Smooth muscle cell (in vitro differentiated cells): ENCODE measurements at regions not wholly inside any gene's neighbourhood (a gene's known extent, or its start where the extent isn't known, plus 50 kb on each side); places are given as distances from the start of the nearest gene placed in this dataset.

Experiments
- DNase-seq: peaks from one replicate; lab custom pipeline; 2025; ENCODE audit not compliant: unreplicated experiment; lab: John Stamatoyannopoulos, UW
- H2AFZ ChIP-seq: fragments of 200-600 bp; sonication (generic); 2 replicates; pipeline ENCODE4 v1.6.0; 2016; ENCODE audit warnings: antibody characterized with exemption, low read depth, mild to moderate bottlenecking
- H3F3A ChIP-seq: fragments of 200-600 bp; sonication (generic); 2 replicates; pipeline ENCODE4 v1.6.0; 2017; ENCODE audit warnings: antibody characterized with exemption, low read depth
- H3K27ac ChIP-seq: fragments of 200-600 bp; sonication (generic); 2 replicates; pipeline ENCODE4 v1.5.1; 2016; ENCODE audit warnings: low read depth, mild to moderate bottlenecking
- H3K27me3 ChIP-seq: fragments of 200-600 bp; sonication (generic); 2 replicates; pipeline ENCODE4 v1.6.1; 2016; ENCODE audit warnings: low read depth, mild to moderate bottlenecking
- H3K36me3 ChIP-seq: fragments of 200-600 bp; sonication (generic); 2 replicates; pipeline ENCODE4 v1.5.1; 2016; ENCODE audit warnings: low read depth
- H3K4me1 ChIP-seq: fragments of 200-600 bp; sonication (generic); 2 replicates; pipeline ENCODE4 v1.5.1; 2016; ENCODE audit warnings: low read depth
- H3K4me2 ChIP-seq: fragments of 200-600 bp; sonication (generic); 2 replicates; pipeline ENCODE4 v1.6.0; 2016; ENCODE audit warnings: mild to moderate bottlenecking
- H3K4me3 ChIP-seq: fragments of 200-600 bp; sonication (generic); 2 replicates; pipeline ENCODE4 v1.5.1; 2016; ENCODE audit warnings: mild to moderate bottlenecking
- H3K79me2 ChIP-seq: fragments of 200-600 bp; sonication (generic); 2 replicates; pipeline ENCODE4 v1.6.0; 2016; ENCODE audit warnings: low read depth, mild to moderate bottlenecking
- H3K9ac ChIP-seq: fragments of 200-600 bp; sonication (generic); 2 replicates; pipeline ENCODE4 v1.6.0; 2016; ENCODE audit warnings: low read depth
- H3K9me3 ChIP-seq: fragments of 200-600 bp; sonication (generic); replicated peaks from 2 replicates; pipeline ENCODE4 v1.5.1; 2016; ENCODE audit warnings: low read depth
- H4K20me1 ChIP-seq: fragments of 200-600 bp; sonication (generic); 2 replicates; pipeline ENCODE4 v1.6.0; 2016; ENCODE audit warnings: low read depth
- WGBS: methylation state at CpG from one replicate; pipeline ENCODE4 v1.1.7; 2016; ENCODE audit warnings: low lambda C conversion rate; 5-methylcytosine and 5-hydroxymethylcytosine counted together
- TF ChIP-seq, protein P1 (sequence below): fragments of 200-600 bp; sonication (generic); IDR thresholded peaks from 2 replicates; pipeline ENCODE4 v1.5.1; 2017; ENCODE audit warnings: borderline replicate concordance, mild to moderate bottlenecking, antibody characterized with exemption; ENCODE audit not compliant: insufficient read depth, poor library complexity, severe bottlenecking

DNA sequence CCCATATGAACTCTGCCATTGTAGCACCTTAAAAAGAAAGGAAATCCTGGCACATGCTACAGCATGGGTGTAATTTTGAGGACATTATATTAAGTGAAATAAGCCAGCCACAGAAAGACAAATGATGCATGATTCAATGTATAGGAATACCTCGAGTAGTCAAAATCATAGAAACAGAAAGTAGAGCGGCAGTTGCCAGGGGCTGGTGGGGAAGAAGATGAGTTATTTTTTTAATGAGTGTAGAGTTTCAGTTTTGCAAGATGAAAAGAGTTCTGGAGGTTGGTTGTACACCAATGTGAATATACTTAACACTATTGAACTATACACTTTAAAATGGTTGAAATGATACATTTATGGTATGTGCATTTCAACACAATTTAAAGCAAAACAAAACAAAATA, 133.0 kb downstream of the ZDHHC21 start:
- TF ChIP-seq, protein P1, sequence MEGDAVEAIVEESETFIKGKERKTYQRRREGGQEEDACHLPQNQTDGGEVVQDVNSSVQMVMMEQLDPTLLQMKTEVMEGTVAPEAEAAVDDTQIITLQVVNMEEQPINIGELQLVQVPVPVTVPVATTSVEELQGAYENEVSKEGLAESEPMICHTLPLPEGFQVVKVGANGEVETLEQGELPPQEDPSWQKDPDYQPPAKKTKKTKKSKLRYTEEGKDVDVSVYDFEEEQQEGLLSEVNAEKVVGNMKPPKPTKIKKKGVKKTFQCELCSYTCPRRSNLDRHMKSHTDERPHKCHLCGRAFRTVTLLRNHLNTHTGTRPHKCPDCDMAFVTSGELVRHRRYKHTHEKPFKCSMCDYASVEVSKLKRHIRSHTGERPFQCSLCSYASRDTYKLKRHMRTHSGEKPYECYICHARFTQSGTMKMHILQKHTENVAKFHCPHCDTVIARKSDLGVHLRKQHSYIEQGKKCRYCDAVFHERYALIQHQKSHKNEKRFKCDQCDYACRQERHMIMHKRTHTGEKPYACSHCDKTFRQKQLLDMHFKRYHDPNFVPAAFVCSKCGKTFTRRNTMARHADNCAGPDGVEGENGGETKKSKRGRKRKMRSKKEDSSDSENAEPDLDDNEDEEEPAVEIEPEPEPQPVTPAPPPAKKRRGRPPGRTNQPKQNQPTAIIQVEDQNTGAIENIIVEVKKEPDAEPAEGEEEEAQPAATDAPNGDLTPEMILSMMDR = no peak
- Histone ChIP-seq H3K4me3 (no peak overlapping the region), H3K79me2 (no peaks in the 10 kb centered on the region), H2AFZ (no peak overlapping the region), H3K4me1 (peaks cover 6% of the 10 kb centered on the region), H3K27ac (no peak overlapping the region), H3F3A (no peaks in the 10 kb centered on the region), H4K20me1 (no peaks in the 10 kb centered on the region), H3K36me3 (no peaks in the 10 kb centered on the region), H3K9ac (no peak overlapping the region), H3K4me2 (no peak overlapping the region), H3K27me3 (no peaks in the 10 kb centered on the region), H3K9me3 (no peaks in the 10 kb centered on the region)
- DNase-seq = no peak
- WGBS = 94% methylated on average over 2 of the region's 2 CpGs

DNA sequence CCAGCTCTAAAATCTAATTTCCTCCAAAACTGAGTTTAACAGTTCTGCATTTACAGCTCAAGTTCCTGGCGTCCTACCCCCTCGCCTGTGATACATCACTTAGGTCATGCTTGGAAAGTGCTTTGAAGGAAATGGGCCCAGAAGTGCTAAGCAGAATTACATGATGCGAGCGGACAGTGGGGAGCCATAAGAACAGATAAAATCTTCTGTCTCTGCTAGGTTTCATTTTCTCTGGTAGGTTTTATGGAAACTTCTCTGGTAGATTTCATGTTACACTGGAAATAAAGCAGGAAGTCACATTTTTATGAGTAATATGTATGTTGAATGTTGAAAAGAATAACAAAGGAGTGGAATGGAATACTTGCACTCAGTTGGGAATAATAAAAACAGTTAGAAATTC, 138.3 kb downstream of the ZDHHC21 start:
- no peak overlapping the region for H3K9ac ChIP-seq
- H3K4me1 ChIP-seq = no peaks in the 10 kb centered on the region
- no peaks in the 10 kb centered on the region for H4K20me1 ChIP-seq
- no peak overlapping the region for H3K27ac ChIP-seq
- H3K9me3 ChIP-seq = no peaks in the 10 kb centered on the region
- H3K36me3 ChIP-seq = no peaks in the 10 kb centered on the region
- WGBS = 63% methylated on average over 4 of the region's 4 CpGs
- H3K27me3 ChIP-seq = no peaks in the 10 kb centered on the region
- H3K4me2 ChIP-seq = no peak overlapping the region
- DNase-seq = no peak
- no peak overlapping the region for H2AFZ ChIP-seq
- TF ChIP-seq, protein P1 = no peak
- no peaks in the 10 kb centered on the region for H3K79me2 ChIP-seq
- H3F3A ChIP-seq = no peaks in the 10 kb centered on the region
- H3K4me3 ChIP-seq = no peak overlapping the region

DNA sequence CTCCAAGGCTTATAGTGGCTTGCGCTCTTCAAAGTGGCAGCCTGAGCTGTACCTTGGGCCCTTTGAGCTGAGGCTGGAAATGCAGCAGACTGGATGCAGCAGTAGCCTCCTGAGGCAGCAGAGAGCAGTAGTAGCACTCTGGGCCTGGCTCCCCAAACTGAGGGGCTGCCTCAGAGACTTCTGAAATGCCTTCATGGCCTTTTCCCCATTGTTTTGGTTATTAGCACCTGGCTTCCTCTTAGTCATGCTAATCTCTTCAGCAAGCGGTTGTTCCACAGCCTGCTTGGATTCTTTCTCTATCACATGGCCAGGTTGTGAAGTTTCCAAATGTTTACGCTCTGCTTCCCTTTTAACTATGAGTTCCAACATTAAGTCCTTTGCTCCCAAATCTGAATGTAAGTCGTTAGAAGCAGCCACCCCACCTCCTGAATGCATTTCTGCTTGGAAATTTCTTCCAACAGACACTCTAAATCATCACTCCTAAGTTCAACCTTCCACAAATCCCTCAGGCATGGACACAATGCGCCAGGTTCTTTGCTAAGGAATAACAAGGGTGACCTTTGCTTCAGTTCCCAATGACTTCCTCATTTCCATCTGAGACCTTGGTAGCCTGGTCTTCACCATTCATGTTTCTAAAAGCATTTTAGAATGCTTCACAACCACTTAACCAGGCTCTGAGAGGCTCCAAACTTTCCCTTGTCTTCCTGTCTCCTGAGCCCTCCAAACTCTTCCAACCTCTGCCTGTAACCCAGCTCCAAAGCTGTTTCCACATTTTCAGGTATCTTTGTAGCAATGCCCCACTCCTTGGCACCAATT, 145.8 kb downstream of the ZDHHC21 start:
- Histone ChIP-seq H3K9ac (no peak overlapping the region), H3K4me1 (peaks cover 7% of the 10 kb centered on the region), H3F3A (no peaks in the 10 kb centered on the region), H3K27me3 (no peaks in the 10 kb centered on the region), H4K20me1 (no peaks in the 10 kb centered on the region), H3K4me2 (no peak overlapping the region), H3K36me3 (no peaks in the 10 kb centered on the region), H2AFZ (no peak overlapping the region), H3K4me3 (no peak overlapping the region), H3K27ac (no peak overlapping the region), H3K79me2 (no peaks in the 10 kb centered on the region), H3K9me3 (no peaks in the 10 kb centered on the region)
- TF ChIP-seq, protein P1 = no peak
- 68% methylated on average over 5 of the region's 5 CpGs for WGBS
- DNase-seq = no peak

DNA sequence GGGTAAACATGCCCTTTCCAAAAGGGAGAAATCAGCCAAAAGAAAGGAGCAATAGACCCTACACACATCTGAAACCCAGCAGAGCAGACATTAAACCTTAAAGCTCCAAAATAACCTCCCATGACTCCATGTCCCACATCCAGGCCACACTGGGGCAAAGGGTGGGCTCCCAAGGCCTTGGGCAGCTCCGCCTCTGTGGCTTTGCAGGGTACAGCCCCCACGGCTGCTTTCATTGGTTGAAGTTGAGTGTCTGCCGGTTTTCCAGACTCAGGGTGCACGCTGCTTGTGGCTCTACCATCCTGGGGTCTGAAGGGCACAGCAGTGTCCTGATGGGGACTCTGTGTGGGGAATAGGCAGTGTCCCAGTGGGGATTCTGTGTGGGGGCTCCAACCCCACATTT, 146.5 kb downstream of the ZDHHC21 start:
- Histone ChIP-seq H3K9ac (no peak overlapping the region), H3K4me2 (no peak overlapping the region), H3K27ac (no peak overlapping the region), H3F3A (no peaks in the 10 kb centered on the region), H3K79me2 (no peaks in the 10 kb centered on the region), H3K4me1 (peaks cover 7% of the 10 kb centered on the region), H3K27me3 (no peaks in the 10 kb centered on the region), H3K36me3 (no peaks in the 10 kb centered on the region), H4K20me1 (no peaks in the 10 kb centered on the region), H3K4me3 (no peak overlapping the region), H3K9me3 (no peaks in the 10 kb centered on the region), H2AFZ (no peak overlapping the region)
- TF ChIP-seq, protein P1 = no peak
- no peak for DNase-seq
- 98% methylated on average over 4 of the region's 4 CpGs for WGBS
